ENCODE measurements at regions not wholly inside any gene's neighbourhood (a gene's known extent, or its start where the extent isn't known, plus 50 kb on each side); places are given as distances from the start of the nearest gene placed in this dataset.

GRCh38 chr12:93205361-93205760 lies 172.4 kb upstream of the NUDT4 start:
- H3F3A ChIP-seq (replicated peaks; ENCODE audit: low read depth) = no peaks in the 10 kb centered on the region
- H3K27ac ChIP-seq (ENCODE audit: low read depth) = no peak overlapping the region
- DNase-seq (ENCODE audit: low spot score) (no peak), ATAC-seq (no peak)
- H3K9me2 ChIP-seq (ENCODE audit: insufficient read depth) = 0 out of 2 replicates have a peak, but pooled peaks cover 7% of the 10 kb centered on the region
- Mint-ChIP-seq H3K9me3 (no peaks in the 10 kb centered on the region), H3K27ac (no peak overlapping the region), H3K27me3 (ENCODE audit: insufficient read depth, low read depth, poor library complexity) (no peaks in the 10 kb centered on the region), H3K4me1 (no peaks in the 10 kb centered on the region; the same call in 2 of the 3 replicates), H3K36me3 (ENCODE audit: low read depth) (no peaks in the 10 kb centered on the region; the same call in 2 of the 3 replicates), H3K4me3 (no peak overlapping the region)
- no peaks in the 10 kb centered on the region for H3K4me1 ChIP-seq (ENCODE audit: insufficient read depth)
- H2AFZ ChIP-seq = no peak overlapping the region
- H3K36me3 ChIP-seq (ENCODE audit: insufficient read depth) = no peaks in the 10 kb centered on the region
- H3K27me3 ChIP-seq (ENCODE audit: insufficient read depth) = no peaks in the 10 kb centered on the region
- no peak overlapping the region for H3K4me2 ChIP-seq
- H3K4me3 ChIP-seq = no peak overlapping the region
- H3K79me2 ChIP-seq (replicated peaks; ENCODE audit: insufficient read depth) = no peaks in the 10 kb centered on the region
- TF ChIP-seq CREB1 (CRISPR knock-in tag; IDR thresholded peaks at IDR 0.05; ENCODE audit: low read depth) (no peak), POLR2AphosphoS5 (IDR thresholded peaks at IDR 0.05; ENCODE audit: low read depth) (no peak), STAT1 (IDR thresholded peaks at IDR 0.05; ENCODE audit: unreplicated experiment) (no peak), NANOG (IDR thresholded peaks at IDR 0.05; ENCODE audit: borderline replicate concordance) (no peak), REST (IDR thresholded peaks at IDR 0.05; ENCODE audit: unreplicated experiment) (no peak), JUNB (IDR thresholded peaks at IDR 0.05; ENCODE audit: unreplicated experiment) (no peak), ZNF114 (CRISPR knock-in tag; IDR thresholded peaks at IDR 0.05) (no peak), CTCF (conservative IDR thresholded peaks at IDR 0.05; ENCODE audit: low read depth in 2 of 2) (no peak), EZH2phosphoT487 (IDR thresholded peaks at IDR 0.05; ENCODE audit: unreplicated experiment) (no peak), EZH2 (IDR thresholded peaks at IDR 0.05; ENCODE audit: low read depth, unreplicated experiment) (no peak), ZNF331 (CRISPR knock-in tag; IDR thresholded peaks at IDR 0.05; ENCODE audit: low read depth) (no peak)
- TF ChIP-seq, protein P1, sequence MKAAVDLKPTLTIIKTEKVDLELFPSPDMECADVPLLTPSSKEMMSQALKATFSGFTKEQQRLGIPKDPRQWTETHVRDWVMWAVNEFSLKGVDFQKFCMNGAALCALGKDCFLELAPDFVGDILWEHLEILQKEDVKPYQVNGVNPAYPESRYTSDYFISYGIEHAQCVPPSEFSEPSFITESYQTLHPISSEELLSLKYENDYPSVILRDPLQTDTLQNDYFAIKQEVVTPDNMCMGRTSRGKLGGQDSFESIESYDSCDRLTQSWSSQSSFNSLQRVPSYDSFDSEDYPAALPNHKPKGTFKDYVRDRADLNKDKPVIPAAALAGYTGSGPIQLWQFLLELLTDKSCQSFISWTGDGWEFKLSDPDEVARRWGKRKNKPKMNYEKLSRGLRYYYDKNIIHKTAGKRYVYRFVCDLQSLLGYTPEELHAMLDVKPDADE (IDR thresholded peaks at IDR 0.05) = no peak
- TF ChIP-seq, protein P2, sequence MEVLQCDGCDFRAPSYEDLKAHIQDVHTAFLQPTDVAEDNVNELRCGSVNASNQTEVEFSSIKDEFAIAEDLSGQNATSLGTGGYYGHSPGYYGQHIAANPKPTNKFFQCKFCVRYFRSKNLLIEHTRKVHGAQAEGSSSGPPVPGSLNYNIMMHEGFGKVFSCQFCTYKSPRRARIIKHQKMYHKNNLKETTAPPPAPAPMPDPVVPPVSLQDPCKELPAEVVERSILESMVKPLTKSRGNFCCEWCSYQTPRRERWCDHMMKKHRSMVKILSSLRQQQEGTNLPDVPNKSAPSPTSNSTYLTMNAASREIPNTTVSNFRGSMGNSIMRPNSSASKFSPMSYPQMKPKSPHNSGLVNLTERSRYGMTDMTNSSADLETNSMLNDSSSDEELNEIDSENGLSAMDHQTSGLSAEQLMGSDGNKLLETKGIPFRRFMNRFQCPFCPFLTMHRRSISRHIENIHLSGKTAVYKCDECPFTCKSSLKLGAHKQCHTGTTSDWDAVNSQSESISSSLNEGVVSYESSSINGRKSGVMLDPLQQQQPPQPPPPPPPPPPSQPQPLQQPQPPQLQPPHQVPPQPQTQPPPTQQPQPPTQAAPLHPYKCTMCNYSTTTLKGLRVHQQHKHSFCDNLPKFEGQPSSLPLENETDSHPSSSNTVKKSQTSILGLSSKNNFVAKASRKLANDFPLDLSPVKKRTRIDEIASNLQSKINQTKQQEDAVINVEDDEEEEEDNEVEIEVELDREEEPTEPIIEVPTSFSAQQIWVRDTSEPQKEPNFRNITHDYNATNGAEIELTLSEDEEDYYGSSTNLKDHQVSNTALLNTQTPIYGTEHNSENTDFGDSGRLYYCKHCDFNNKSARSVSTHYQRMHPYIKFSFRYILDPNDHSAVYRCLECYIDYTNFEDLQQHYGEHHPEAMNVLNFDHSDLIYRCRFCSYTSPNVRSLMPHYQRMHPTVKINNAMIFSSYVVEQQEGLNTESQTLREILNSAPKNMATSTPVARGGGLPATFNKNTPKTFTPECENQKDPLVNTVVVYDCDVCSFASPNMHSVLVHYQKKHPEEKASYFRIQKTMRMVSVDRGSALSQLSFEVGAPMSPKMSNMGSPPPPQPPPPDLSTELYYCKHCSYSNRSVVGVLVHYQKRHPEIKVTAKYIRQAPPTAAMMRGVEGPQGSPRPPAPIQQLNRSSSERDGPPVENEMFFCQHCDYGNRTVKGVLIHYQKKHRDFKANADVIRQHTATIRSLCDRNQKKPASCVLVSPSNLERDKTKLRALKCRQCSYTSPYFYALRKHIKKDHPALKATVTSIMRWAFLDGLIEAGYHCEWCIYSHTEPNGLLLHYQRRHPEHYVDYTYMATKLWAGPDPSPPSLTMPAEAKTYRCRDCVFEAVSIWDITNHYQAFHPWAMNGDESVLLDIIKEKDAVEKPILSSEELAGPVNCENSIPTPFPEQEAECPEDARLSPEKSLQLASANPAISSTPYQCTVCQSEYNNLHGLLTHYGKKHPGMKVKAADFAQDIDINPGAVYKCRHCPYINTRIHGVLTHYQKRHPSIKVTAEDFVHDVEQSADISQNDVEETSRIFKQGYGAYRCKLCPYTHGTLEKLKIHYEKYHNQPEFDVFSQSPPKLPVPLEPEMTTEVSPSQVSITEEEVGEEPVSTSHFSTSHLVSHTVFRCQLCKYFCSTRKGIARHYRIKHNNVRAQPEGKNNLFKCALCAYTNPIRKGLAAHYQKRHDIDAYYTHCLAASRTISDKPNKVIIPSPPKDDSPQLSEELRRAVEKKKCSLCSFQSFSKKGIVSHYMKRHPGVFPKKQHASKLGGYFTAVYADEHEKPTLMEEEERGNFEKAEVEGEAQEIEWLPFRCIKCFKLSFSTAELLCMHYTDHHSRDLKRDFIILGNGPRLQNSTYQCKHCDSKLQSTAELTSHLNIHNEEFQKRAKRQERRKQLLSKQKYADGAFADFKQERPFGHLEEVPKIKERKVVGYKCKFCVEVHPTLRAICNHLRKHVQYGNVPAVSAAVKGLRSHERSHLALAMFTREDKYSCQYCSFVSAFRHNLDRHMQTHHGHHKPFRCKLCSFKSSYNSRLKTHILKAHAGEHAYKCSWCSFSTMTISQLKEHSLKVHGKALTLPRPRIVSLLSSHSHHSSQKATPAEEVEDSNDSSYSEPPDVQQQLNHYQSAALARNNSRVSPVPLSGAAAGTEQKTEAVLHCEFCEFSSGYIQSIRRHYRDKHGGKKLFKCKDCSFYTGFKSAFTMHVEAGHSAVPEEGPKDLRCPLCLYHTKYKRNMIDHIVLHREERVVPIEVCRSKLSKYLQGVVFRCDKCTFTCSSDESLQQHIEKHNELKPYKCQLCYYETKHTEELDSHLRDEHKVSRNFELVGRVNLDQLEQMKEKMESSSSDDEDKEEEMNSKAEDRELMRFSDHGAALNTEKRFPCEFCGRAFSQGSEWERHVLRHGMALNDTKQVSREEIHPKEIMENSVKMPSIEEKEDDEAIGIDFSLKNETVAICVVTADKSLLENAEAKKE (CRISPR knock-in tag; IDR thresholded peaks at IDR 0.05) = no peak
- H4K20me1 ChIP-seq (replicated peaks; ENCODE audit: insufficient read depth) = no peaks in the 10 kb centered on the region
